ENCODE measurements at regions not wholly inside any gene's neighbourhood (a gene's known extent, or its start where the extent isn't known, plus 50 kb on each side); places are given as distances from the start of the nearest gene placed in this dataset.

GRCh38 chr4:57211131-57211530 lies 100.9 kb upstream of the IGFBP7 start:
- H3K9me3 Mint-ChIP-seq = peaks cover 18 to 20% of the 10 kb centered on the region in 2 experiments
- no peak overlapping the region for H2BK5ac ChIP-seq (ENCODE audit: insufficient read length, low read length)
- no peaks in the 10 kb centered on the region for H3K79me1 ChIP-seq (ENCODE audit: insufficient read depth, low read depth, low read length, poor library complexity, severe bottlenecking)
- DNase-seq = no peak
- H4K8ac ChIP-seq (replicated peaks; ENCODE audit: insufficient read length, low read depth, low read length) = no peak overlapping the region
- H2BK15ac ChIP-seq (ENCODE audit: low read depth, low read length) = no peak overlapping the region
- H3K4me1 Mint-ChIP-seq = peaks cover 1 to 4% of the 10 kb centered on the region in 2 experiments
- H4K91ac ChIP-seq (ENCODE audit: insufficient read length, low read depth, low read length) = no peak overlapping the region
- no peak overlapping the region for H3K23ac ChIP-seq (ENCODE audit: insufficient read length, low read depth, low read length)
- H3K4me3 Mint-ChIP-seq = no peak overlapping the region
- peaks cover 3 to 18% (median 8%) of the 10 kb centered on the region in 3 experiments; a peak in 6 of 7 replicates for H3K36me3 Mint-ChIP-seq (ENCODE audit: insufficient read depth in 1 of 3, low read depth in 3 of 3)
- H3K27me3 ChIP-seq (ENCODE audit: insufficient read depth, low read length) = no peaks in the 10 kb centered on the region
- no peak overlapping the region for H3K18ac ChIP-seq (ENCODE audit: insufficient read length, low read depth, low read length)
- H3K23me2 ChIP-seq (ENCODE audit: insufficient read length, low read depth, low read length, poor library complexity, severe bottlenecking) = no peaks in the 10 kb centered on the region
- no peak overlapping the region for H3K27ac ChIP-seq (ENCODE audit: insufficient read length, low read depth, low read length)
- H2BK120ac ChIP-seq (ENCODE audit: low read depth, low read length, poor library complexity, severe bottlenecking) = no peak overlapping the region
- no peak overlapping the region for H3K4me2 ChIP-seq (ENCODE audit: insufficient read depth, insufficient read length, low read length)
- no peak overlapping the region for H3K4ac ChIP-seq (ENCODE audit: low read depth, low read length)
- H3T11ph ChIP-seq (ENCODE audit: low read length) = no peak overlapping the region
- H2BK12ac ChIP-seq (ENCODE audit: insufficient read length, low read depth, low read length) = no peak overlapping the region
- no peak overlapping the region for H3K56ac ChIP-seq (ENCODE audit: insufficient read length, low read depth, low read length)
- no peak overlapping the region for H3K14ac ChIP-seq (ENCODE audit: insufficient read depth, low read length)
- H4K20me1 ChIP-seq (ENCODE audit: control insufficient read depth, insufficient read depth, insufficient read length) = no peaks in the 10 kb centered on the region
- H3K9ac ChIP-seq (ENCODE audit: extremely low read depth, insufficient read length, low read length) = no peak overlapping the region
- H2BK20ac ChIP-seq (ENCODE audit: low read depth, low read length, poor library complexity, severe bottlenecking) = no peak overlapping the region
- TF ChIP-seq CTCF (conservative IDR thresholded peaks at IDR 0.05) = peak; percentile 22; the same call in 1 of the 3 replicates
- H3K27me3 Mint-ChIP-seq (ENCODE audit: low read depth) = no peaks in the 10 kb centered on the region; the same call in 1 of the 2 replicates
- no peak overlapping the region for H3K27ac Mint-ChIP-seq
- no peaks in the 10 kb centered on the region; the same call in 1 of the 2 replicates for H3K4me1 ChIP-seq (ENCODE audit: insufficient read depth, low read length)
- H3K79me2 ChIP-seq (ENCODE audit: insufficient read depth, low read length) = 0 out of 2 replicates have a peak, but pooled peaks cover 1% of the 10 kb centered on the region
- H3K9me3 ChIP-seq (ENCODE audit: control insufficient read depth, low read depth, low read length) = peaks cover 7% of the 10 kb centered on the region
- H4K5ac ChIP-seq (ENCODE audit: insufficient read length, low read depth, low read length) = no peak overlapping the region
- H2AK5ac ChIP-seq (ENCODE audit: insufficient read length, low read length) = no peak overlapping the region
- H2AFZ ChIP-seq (ENCODE audit: low read length) = no peak overlapping the region
- WGBS (ENCODE audit: extremely low coverage, insufficient read length, low lambda C conversion rate) = no CpG with 5 or more reads among the region's 5 CpGs
